SK-N-MC (cell line): ENCODE measurements at regions not wholly inside any gene's neighbourhood (a gene's known extent, or its start where the extent isn't known, plus 50 kb on each side); places are given as distances from the start of the nearest gene placed in this dataset.

Source experiments
- EZH2 ChIP-seq: fragments of 200-600 bp; sonication (generic); IDR thresholded peaks from one replicate; pipeline ENCODE4 v1.6.1; 2017; ENCODE audit warnings: antibody characterized with exemption
- FOXP2 ChIP-seq: optimal IDR thresholded peaks from 2 replicates; pipeline ENCODE3; 2011; ENCODE audit warnings: mild to moderate bottlenecking, moderate library complexity; ENCODE audit not compliant: insufficient read depth; ENCODE audit errors: extremely low read length, control extremely low read depth
- POLR2AphosphoS5 ChIP-seq: IDR thresholded peaks from 2 replicates; pipeline ENCODE4 v1.6.1; 2012; ENCODE audit warnings: mild to moderate bottlenecking, low read depth, low read length, borderline replicate concordance

DNA sequence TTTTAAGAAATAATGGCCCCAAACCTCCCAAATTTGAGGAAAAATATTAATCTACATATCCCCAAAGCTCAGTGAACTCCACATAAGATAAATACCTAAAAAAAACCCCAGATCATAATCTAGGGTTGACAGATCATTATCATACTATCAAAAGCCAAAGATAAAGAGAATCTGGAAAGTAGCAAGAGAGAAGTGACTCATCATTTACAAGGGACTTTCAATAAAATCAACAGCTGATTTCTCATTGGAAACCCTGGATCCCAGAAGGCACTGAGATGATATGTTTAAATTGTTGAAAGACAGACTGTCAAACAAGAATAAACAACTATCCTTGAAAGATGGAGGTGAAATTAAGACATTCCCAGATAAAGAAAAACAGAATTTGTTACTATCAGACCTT, 199.3 kb downstream of the KCNRG start:
- TF ChIP-seq POLR2AphosphoS5 (no peak), EZH2 (no peak), FOXP2 (no peak)
